Activated naive CD8-positive, alpha-beta T cell treated with anti-CD3 and anti-CD28 coated beads for 36 hours (primary cell): ENCODE measurements at regions not wholly inside any gene's neighbourhood (a gene's known extent, or its start where the extent isn't known, plus 50 kb on each side); places are given as distances from the start of the nearest gene placed in this dataset.

ENCODE experiments used
- DNase-seq: peaks from one replicate; pipeline ENCODE4 v3.0.0; 2021
- H3K27ac Mint-ChIP-seq: one replicate; pipeline ENCODE4 v1.8.0; 2022; ENCODE audit warnings: mild to moderate bottlenecking, moderate library complexity, mixed read lengths
- H3K27me3 Mint-ChIP-seq: one replicate; pipeline ENCODE4 v1.8.0; 2022; ENCODE audit warnings: mild to moderate bottlenecking, mixed read lengths
- H3K36me3 Mint-ChIP-seq: one replicate; pipeline ENCODE4 v1.8.0; 2021; ENCODE audit warnings: mild to moderate bottlenecking, mixed read lengths
- H3K4me1 Mint-ChIP-seq: one replicate; pipeline ENCODE4 v1.8.0; 2021; ENCODE audit warnings: mixed read lengths
- H3K4me3 Mint-ChIP-seq: one replicate; pipeline ENCODE4 v1.8.0; 2022; ENCODE audit warnings: mild to moderate bottlenecking, moderate library complexity, mixed read lengths
- H3K9me3 Mint-ChIP-seq: one replicate; pipeline ENCODE4 v1.8.0; 2022; ENCODE audit warnings: mixed read lengths

- no peak for DNase-seq
- H3K4me1 Mint-ChIP-seq: no peaks in the 10 kb centered on the region
Observed at GRCh38 chr22:26977741-26978376, 320.5 kb downstream of the MIAT start.

GRCh38 chr22:26979294-26979693 is 321.9 kb downstream of the MIAT start:
- H3K27me3 Mint-ChIP-seq: peaks cover 13% of the 10 kb centered on the region

More at GRCh38 chr22:26977741-26978376, 320.5 kb downstream of the MIAT start:
- Mint-ChIP-seq H3K27me3 (peaks cover 13% of the 10 kb centered on the region), H3K9me3 (no peaks in the 10 kb centered on the region), H3K27ac (no peak overlapping the region), H3K4me3 (no peak overlapping the region), H3K36me3 (no peaks in the 10 kb centered on the region)

GRCh38 chr22:26981111-26981510 is 323.7 kb downstream of the MIAT start:
- Mint-ChIP-seq H3K4me3 (no peak overlapping the region), H3K4me1 (no peaks in the 10 kb centered on the region), H3K27ac (no peak overlapping the region), H3K9me3 (no peaks in the 10 kb centered on the region), H3K36me3 (no peaks in the 10 kb centered on the region), H3K27me3 (peaks cover 13% of the 10 kb centered on the region)
- DNase-seq: no peak

More at GRCh38 chr22:26979294-26979693, 321.9 kb downstream of the MIAT start:
- Mint-ChIP-seq H3K4me3 (no peak overlapping the region), H3K36me3 (no peaks in the 10 kb centered on the region), H3K4me1 (no peaks in the 10 kb centered on the region), H3K9me3 (no peaks in the 10 kb centered on the region), H3K27ac (no peak overlapping the region)
- no peak for DNase-seq

- Mint-ChIP-seq H3K27ac (no peak overlapping the region), H3K36me3 (no peaks in the 10 kb centered on the region), H3K4me1 (no peaks in the 10 kb centered on the region), H3K27me3 (peaks cover 13% of the 10 kb centered on the region), H3K9me3 (no peaks in the 10 kb centered on the region), H3K4me3 (no peak overlapping the region)
- DNase-seq: no peak
Observed at GRCh38 chr22:26981541-26981940, 324.2 kb downstream of the MIAT start.

- DNase-seq: no peak
- Mint-ChIP-seq H3K36me3 (no peaks in the 10 kb centered on the region), H3K27me3 (peaks cover 7% of the 10 kb centered on the region), H3K9me3 (no peaks in the 10 kb centered on the region), H3K27ac (no peak overlapping the region), H3K4me1 (no peaks in the 10 kb centered on the region), H3K4me3 (no peak overlapping the region)
Observed at GRCh38 chr22:26983311-26983710, 325.9 kb downstream of the MIAT start.

GRCh38 chr22:26985206-26985605 is 327.8 kb downstream of the MIAT start:
- no peak for DNase-seq
- H3K4me3 Mint-ChIP-seq: no peak overlapping the region
- H3K27me3 Mint-ChIP-seq: no peaks in the 10 kb centered on the region
- H3K4me1 Mint-ChIP-seq: no peaks in the 10 kb centered on the region
- H3K36me3 Mint-ChIP-seq: no peaks in the 10 kb centered on the region
- H3K9me3 Mint-ChIP-seq: no peaks in the 10 kb centered on the region
- no peak overlapping the region for H3K27ac Mint-ChIP-seq

- Mint-ChIP-seq H3K27ac (no peak overlapping the region), H3K9me3 (no peaks in the 10 kb centered on the region), H3K36me3 (no peaks in the 10 kb centered on the region), H3K4me1 (no peaks in the 10 kb centered on the region), H3K4me3 (no peak overlapping the region), H3K27me3 (no peaks in the 10 kb centered on the region)
- DNase-seq: no peak
Observed at GRCh38 chr22:26985931-26986782, 328.8 kb downstream of the MIAT start.

GRCh38 chr22:26986884-26987283 is 329.5 kb downstream of the MIAT start:
- Mint-ChIP-seq H3K27ac (no peak overlapping the region), H3K4me1 (no peaks in the 10 kb centered on the region), H3K9me3 (no peaks in the 10 kb centered on the region), H3K36me3 (no peaks in the 10 kb centered on the region), H3K27me3 (no peaks in the 10 kb centered on the region), H3K4me3 (no peak overlapping the region)
- no peak for DNase-seq

- DNase-seq: no peak
- H3K36me3 Mint-ChIP-seq: no peaks in the 10 kb centered on the region
- no peak overlapping the region for H3K4me3 Mint-ChIP-seq
- H3K9me3 Mint-ChIP-seq: no peaks in the 10 kb centered on the region
- H3K27me3 Mint-ChIP-seq: no peaks in the 10 kb centered on the region
- H3K27ac Mint-ChIP-seq: no peak overlapping the region
- no peaks in the 10 kb centered on the region for H3K4me1 Mint-ChIP-seq
Observed at GRCh38 chr22:26990503-26991189, 333.3 kb downstream of the MIAT start.

GRCh38 chr22:26992556-26992955 is 335.2 kb downstream of the MIAT start:
- Mint-ChIP-seq H3K9me3 (no peaks in the 10 kb centered on the region), H3K4me1 (no peaks in the 10 kb centered on the region), H3K27me3 (no peaks in the 10 kb centered on the region), H3K27ac (no peak overlapping the region), H3K4me3 (no peak overlapping the region), H3K36me3 (no peaks in the 10 kb centered on the region)
- DNase-seq: no peak

- H3K27ac Mint-ChIP-seq: no peak overlapping the region
- H3K27me3 Mint-ChIP-seq: no peaks in the 10 kb centered on the region
- no peaks in the 10 kb centered on the region for H3K9me3 Mint-ChIP-seq
- H3K4me1 Mint-ChIP-seq: no peaks in the 10 kb centered on the region
- H3K4me3 Mint-ChIP-seq: no peak overlapping the region
- no peak for DNase-seq
- H3K36me3 Mint-ChIP-seq: no peaks in the 10 kb centered on the region
Observed at GRCh38 chr22:26993886-26994285, 336.5 kb downstream of the MIAT start.

- Mint-ChIP-seq H3K9me3 (no peaks in the 10 kb centered on the region), H3K36me3 (no peaks in the 10 kb centered on the region), H3K4me1 (no peaks in the 10 kb centered on the region), H3K27ac (no peak overlapping the region), H3K27me3 (no peaks in the 10 kb centered on the region), H3K4me3 (no peak overlapping the region)
- no peak for DNase-seq
Observed at GRCh38 chr22:26994801-26995200, 337.4 kb downstream of the MIAT start.

- Mint-ChIP-seq H3K27me3 (no peaks in the 10 kb centered on the region), H3K36me3 (no peaks in the 10 kb centered on the region), H3K27ac (no peak overlapping the region), H3K9me3 (no peaks in the 10 kb centered on the region), H3K4me3 (no peak overlapping the region), H3K4me1 (no peaks in the 10 kb centered on the region)
- no peak for DNase-seq
Observed at GRCh38 chr22:26995235-26995634, 337.8 kb downstream of the MIAT start.

- no peak for DNase-seq
- Mint-ChIP-seq H3K9me3 (no peaks in the 10 kb centered on the region), H3K4me1 (no peaks in the 10 kb centered on the region), H3K36me3 (no peaks in the 10 kb centered on the region), H3K4me3 (no peak overlapping the region), H3K27ac (no peak overlapping the region), H3K27me3 (no peaks in the 10 kb centered on the region)
Observed at GRCh38 chr22:26996154-26996553, 338.8 kb downstream of the MIAT start.

GRCh38 chr22:26998129-26998528 is 340.7 kb downstream of the MIAT start:
- Mint-ChIP-seq H3K27me3 (peaks cover 4% of the 10 kb centered on the region), H3K27ac (no peak overlapping the region), H3K9me3 (no peaks in the 10 kb centered on the region), H3K4me1 (no peaks in the 10 kb centered on the region), H3K4me3 (no peak overlapping the region), H3K36me3 (no peaks in the 10 kb centered on the region)
- DNase-seq: no peak
